ENCODE measurements at regions not wholly inside any gene's neighbourhood (a gene's known extent, or its start where the extent isn't known, plus 50 kb on each side); places are given as distances from the start of the nearest gene placed in this dataset.
A peak's percentile ranks its signal among the peaks of the same experiment; 100 is the strongest.
"Not testable (repeated sequence)": the region's sequence is repeated elsewhere in the genome, so short reads cannot be mapped to it uniquely, and the experiment has no call there.

DNA sequence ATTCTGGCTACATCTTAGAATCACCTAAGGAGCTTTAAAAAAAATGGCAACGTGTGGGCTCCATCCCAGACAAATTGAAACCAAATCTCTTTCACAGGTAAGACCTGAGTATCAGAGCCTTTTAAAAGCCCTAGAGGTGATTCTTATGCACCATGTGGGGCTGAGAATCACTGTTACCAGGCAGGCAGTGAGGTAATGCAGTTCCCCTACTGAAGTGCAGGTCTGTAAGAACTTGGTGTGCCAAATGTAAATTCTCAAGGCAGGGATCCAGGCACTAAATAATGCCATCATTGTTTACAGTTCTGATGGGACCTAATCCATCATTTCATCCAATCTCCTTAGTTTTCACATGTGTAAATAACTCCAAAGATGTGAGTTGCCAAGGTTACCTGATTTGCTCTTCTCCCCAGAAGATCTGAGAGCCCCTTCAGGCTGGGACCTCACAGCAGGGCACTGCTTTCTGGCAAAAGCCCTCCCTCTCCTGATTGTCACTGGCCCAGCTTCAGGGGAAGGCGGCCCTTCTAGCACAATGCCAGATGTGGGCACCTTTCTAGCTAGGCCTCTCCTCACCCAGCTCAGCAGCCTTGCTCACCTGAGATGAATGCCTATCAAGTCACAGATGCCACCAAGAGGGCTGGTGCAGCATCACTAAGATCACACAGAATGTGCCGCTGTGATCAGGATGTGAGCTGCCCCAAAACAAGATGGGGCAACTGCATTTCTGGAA lies 73.6 kb upstream of the RGPD5 start:
- no peak for DNase-seq (ENCODE audit: low read depth)

DNA sequence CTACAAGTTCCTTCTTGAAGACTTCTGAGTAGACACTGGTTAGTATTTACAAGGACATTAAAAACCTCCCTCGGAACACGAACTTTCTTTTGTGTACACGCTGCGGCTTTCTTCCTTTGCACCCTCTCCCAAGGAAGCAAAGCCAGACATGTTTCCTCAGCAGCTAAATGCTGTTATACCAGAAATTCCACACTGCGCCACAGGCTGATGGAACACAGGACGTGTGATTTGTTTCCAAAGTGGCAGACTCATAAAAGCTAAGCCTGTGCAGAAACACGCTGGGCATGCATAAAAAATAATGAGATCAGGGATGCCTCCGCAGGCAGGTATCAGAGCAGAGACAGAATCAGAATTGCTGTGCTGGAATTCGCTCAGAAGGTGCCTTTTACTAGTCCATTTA lies 73.0 kb upstream of the RGPD5 start:
- DNase-seq (ENCODE audit: low read depth): no peak

DNA sequence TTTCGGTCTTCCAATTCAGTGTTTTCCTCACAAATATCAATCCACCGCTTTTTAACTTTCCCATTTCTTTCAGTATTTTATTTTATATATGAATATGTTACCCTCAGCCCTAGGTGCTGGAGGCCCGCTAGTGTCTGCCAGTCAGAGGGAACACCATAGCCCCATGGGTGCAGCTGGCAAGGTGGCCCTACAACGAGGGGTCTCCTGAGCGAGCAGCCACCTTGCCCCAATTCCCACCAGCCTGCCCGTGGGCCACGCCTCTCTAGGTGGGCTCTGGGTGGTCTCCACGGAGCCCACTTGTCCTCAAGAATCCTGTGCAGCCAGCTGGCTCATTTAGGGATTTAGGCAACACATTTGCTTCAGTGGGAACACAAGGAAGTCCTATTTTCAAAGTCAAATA lies 72.5 kb upstream of the RGPD5 start:
- no peak for DNase-seq (ENCODE audit: low read depth)

DNA sequence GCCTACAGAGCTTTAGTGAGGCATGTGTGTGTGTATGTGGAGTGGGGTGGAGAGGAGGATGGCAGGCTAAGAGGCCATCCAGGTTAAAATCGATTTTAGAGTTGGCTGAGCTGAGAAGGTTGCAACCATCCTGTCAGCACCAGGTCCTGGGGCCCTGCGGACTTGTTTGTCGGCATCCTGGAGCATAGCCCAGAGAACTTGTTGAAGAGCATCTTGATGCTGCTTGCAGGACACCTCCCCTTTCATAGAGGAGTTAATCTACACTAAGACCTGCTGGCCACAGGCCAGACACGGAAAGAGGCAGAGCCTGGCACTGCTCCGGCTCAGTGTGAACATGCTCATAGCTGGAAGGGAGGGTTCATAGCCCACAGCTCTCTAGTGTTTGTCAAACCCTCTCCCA lies 72.1 kb upstream of the RGPD5 start:
- DNase-seq (ENCODE audit: low read depth): no peak

DNA sequence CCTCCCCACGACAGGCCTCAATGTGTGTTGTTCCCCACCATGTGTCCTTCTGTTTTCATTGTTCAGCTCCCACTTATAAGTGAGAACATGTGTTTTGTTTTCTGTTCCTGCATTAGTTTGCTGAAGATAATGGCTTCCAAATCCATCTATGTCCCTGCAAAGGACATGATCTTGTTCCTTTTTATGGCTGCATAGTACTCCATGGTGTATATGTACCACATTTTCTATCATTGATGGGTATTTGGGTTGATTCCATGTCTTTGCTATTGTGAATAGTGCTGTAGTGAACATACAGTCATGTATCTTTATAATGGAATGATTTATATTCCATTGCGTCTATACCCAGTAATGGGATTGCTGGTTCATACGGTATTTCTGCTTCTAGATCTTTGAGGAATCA lies 71.5 kb upstream of the RGPD5 start:
- DNase-seq (ENCODE audit: low read depth): not testable (repeated sequence)

DNA sequence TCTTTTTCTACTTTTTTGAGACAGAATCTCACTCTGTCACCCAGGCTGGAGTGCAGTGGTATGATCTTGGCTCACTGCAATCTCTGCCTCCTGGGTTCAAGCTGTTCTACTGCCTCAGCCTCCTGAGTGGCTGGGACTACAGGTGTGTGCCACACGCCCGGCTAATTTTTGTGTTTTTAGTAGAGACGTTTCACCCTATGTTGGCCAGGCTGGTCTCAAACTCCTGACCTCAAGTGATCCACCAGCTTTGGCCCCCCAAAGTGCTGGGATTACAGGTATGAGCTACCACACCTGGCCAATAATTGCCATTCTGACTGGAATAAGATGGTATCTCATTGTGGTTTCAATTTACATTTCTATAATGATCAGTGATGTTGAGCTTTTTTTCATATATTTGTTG lies 71.0 kb upstream of the RGPD5 start:
- not testable (repeated sequence) for DNase-seq (ENCODE audit: low read depth)

DNA sequence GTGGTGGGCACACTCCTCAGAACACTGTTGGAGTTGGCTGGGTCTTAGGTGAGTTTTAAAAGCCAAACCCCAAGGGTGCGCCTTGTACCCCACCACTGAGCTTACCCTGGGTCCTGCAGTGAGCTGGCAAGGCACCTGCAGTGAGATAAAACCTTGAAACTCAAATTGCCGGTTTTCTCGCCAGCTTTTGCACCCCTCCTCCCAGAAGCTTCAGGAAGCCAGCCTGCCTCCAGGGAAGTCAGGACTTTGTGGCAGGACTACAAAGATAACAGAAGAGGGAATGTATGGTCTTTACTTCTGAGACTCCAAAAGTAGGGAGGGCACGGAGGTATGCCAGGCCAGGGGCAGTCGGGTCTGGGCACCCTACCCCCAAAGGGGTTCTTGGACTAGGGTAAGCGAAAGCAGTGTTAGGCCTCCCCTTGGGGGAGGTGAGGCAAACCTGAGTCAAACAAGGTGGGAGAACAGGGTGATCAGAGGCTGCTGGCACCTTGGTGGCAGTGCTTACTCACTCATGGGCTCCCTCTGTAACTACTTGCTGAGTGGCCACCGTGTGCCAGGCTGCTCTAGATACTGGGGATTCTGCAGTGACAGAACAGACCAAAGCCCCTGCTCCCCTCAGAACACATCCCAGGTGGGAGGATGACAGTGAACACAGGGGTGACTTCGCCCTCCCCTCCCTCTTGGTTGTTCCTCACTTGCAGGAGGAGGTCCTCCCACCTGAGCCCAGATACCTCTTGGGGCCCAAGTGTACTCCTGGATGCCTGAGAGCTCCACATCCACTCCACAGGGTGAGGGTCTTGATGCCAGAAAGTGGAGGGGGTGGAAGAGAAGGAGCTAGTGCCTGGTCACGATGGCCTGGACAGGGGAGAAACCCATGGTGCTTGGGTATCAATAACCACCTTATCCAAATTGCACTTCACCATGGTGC lies 69.3 kb upstream of the RGPD5 start:
- no peak for DNase-seq (ENCODE audit: low read depth)

DNA sequence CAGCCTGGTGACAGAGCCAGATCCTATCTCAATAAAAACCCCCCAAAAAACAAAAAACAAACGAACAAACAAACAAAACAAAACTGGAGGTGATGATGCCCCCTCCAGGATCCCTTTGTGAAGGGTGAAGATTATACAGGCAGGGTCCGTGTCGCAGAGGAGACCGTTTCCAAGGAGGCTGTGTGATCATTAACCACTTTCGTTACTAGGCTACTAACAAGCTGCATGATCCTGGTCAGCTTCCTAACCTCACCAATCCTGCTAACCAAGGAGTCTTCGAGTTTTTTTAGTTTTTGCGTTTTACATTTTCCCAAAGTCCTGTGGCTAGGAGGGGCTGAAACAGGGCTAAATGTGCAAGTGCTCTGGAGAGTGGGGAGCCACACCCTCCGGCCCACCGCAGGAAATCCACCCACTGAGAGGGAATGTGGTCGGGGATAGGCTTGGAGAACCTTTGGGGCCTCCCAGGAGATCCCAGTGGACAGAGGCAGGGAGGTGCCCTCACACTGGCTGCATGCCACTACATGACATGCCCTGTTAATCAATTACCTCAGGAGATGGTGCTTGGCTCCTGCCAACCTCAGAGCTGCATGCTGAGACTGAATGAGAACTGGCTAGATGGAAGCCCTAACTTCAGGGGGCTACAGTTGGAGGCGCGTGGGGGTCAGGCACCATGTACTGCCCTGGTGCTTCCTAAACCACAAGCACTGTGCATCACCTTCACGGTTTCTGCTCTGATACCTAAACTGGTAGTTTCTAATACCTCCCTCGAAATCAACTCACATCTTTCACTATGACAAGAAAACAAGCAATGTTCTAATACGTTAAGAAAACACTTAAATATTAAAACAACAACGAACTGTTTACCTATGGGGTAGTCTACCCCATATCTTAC lies 67.5 kb upstream of the RGPD5 start:
- no peak for DNase-seq (ENCODE audit: low read depth)

DNA sequence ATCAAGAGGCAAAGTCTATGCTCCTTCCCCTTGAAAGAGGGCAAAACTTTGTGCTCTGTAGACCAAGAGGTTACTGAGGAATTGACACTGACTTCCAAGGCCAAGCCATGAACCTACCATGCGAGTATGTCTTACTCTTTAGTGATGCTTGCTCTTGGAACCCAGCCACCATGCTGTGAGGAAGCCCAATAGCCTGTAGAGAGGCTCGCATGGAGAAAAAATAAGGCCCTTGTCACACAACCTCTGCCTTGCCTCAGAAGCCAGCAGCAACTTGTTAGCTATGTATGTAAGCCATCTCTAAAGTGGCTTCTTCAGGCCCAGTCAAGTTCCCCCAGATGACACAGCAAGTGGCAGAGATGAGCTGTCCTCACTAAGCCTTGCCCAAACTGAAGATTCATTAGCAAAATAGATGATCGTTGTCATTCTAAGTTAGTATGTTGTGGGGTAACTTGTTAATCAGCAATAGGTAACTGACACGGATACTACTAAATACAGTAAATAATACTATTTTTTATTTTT lies 66.1 kb upstream of the RGPD5 start:
- DNase-seq (ENCODE audit: low read depth): no peak

DNA sequence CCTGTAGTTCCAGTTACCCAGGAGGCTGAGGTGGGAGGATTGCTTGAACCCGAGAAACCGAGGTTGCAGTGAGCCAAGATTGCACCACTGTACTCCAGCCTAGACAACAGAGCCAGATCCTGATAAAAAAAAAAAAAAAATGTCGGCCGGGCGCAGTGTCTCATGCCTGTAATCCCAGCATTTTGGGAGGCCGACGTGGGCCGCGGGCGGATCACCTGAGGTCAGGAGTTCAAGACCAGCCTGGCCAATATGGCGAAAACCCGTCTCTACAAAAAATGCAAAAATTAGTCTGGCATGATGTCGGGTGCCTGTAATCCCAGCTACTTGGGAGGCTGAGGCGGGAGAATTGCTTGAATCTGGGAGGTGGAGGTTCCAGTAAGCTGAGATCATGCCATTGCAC lies 60.4 kb upstream of the RGPD5 start:
- DNase-seq (ENCODE audit: low read depth): not testable (repeated sequence)

DNA sequence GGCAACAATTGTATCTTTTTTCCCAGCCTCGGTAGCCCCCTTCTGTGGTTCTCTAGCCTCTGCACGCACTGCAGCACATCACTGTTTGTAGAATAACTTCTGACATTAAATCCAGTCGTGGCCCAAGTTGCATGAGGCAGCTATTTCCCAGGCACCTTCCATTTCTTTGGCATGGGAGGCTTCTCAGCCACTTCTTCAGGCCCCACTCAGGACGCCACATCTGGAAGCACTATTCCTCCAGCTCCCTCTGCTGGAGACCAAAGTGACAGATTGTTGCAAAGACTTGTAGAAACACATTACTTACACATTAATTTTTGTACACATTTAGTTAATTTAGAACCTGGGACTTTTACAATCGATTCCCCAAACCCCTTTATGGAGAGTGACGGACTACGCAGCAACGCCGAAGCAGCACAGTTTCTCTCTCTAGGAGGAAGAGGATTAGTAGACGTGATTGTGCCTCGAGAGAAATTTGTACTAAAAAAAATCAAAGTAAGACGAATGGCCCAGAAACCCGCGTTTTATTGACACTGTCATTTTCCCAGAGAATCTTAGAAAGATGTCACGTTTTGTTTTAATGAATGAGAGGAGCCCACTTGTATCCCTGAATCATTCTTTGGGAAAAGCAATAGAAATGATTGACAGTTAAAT lies 57.8 kb upstream of the RGPD5 start:
- peak; percentile 75 for DNase-seq (ENCODE audit: low read depth)

Data from ELR (cell line).